Lower leg skin (tissue), 3 donors: ENCODE measurements at regions not wholly inside any gene's neighbourhood (a gene's known extent, or its start where the extent isn't known, plus 50 kb on each side); places are given as distances from the start of the nearest gene placed in this dataset.

ENCODE experiments used
- POLR2A ChIP-seq, 2 donors: fragments of 450-650 bp; IDR thresholded peaks; one replicate each; pipeline ENCODE4 v1.6.1; 2016 to 2017; ENCODE audit warnings: antibody characterized with exemption in 2 of 2, mild to moderate bottlenecking in 1 of 2, moderate library complexity in 1 of 2
- TF ChIP-seq, protein P1 (sequence below), 3 donors: fragments of 450-650 bp; IDR thresholded peaks; one replicate each; pipeline ENCODE4 v1.5.1; 2016; ENCODE audit warnings: antibody characterized with exemption in 3 of 3, mild to moderate bottlenecking in 3 of 3, moderate library complexity in 2 of 3

DNA sequence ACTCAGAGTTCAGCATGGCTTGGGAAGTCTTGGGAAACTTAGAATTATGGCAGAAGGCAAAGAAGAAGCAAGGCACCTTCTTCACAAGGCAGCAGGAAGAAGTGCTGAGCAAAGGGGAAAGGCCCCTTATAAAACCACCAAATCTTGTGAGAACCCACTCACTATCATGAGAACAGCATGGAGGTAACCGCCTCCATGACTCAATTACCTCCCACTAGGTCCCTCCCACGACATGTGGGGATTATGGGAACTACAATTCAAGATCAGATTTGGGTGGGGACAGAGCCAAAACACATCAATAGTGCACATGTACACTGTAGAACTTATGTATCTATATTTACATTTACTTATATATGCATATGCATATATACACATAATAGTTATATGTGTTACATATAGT is 565.3 kb upstream of the NR2F2 start:
- TF ChIP-seq, protein P1, sequence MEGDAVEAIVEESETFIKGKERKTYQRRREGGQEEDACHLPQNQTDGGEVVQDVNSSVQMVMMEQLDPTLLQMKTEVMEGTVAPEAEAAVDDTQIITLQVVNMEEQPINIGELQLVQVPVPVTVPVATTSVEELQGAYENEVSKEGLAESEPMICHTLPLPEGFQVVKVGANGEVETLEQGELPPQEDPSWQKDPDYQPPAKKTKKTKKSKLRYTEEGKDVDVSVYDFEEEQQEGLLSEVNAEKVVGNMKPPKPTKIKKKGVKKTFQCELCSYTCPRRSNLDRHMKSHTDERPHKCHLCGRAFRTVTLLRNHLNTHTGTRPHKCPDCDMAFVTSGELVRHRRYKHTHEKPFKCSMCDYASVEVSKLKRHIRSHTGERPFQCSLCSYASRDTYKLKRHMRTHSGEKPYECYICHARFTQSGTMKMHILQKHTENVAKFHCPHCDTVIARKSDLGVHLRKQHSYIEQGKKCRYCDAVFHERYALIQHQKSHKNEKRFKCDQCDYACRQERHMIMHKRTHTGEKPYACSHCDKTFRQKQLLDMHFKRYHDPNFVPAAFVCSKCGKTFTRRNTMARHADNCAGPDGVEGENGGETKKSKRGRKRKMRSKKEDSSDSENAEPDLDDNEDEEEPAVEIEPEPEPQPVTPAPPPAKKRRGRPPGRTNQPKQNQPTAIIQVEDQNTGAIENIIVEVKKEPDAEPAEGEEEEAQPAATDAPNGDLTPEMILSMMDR (IDR thresholded peaks at IDR 0.05): no peak
- TF ChIP-seq POLR2A (IDR thresholded peaks at IDR 0.05): no peak
